ENCODE measurements at regions not wholly inside any gene's neighbourhood (a gene's known extent, or its start where the extent isn't known, plus 50 kb on each side); places are given as distances from the start of the nearest gene placed in this dataset.

DNA sequence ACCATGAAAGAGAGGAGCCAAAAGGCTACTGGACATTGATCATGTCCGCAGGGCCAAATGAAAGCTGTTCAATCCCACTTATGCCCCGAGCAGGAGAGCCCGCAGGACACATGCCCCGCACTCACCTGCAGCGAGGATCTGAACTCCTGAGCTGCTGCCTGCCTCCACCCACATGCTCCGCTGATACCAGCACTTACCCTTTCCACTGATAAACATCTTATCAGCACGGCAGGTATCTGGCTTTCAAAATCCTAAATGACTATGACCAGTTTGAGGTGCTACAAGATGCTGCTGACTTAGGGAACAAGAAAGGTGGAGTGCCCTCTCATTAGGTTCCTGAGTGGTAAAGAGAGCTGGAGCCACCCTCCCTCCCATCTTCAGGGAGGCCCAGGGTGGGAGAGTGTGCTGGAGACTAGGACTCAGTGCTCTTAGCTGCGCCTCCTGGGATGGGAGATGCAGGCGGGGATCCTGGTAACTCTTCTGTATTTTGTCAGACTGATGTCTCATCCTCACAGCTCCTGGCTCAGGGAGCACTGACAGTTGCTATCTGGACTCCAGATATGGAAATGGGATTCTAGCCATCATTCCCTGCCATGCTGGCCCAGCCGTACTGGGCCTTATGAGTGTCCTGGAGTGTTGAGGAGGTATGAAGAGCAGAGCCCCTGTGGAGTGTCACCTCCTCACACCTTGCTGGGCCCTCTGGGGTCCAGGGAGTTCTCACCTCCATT lies 86.4 kb upstream of the F3 start:
- TF ChIP-seq, protein P1, sequence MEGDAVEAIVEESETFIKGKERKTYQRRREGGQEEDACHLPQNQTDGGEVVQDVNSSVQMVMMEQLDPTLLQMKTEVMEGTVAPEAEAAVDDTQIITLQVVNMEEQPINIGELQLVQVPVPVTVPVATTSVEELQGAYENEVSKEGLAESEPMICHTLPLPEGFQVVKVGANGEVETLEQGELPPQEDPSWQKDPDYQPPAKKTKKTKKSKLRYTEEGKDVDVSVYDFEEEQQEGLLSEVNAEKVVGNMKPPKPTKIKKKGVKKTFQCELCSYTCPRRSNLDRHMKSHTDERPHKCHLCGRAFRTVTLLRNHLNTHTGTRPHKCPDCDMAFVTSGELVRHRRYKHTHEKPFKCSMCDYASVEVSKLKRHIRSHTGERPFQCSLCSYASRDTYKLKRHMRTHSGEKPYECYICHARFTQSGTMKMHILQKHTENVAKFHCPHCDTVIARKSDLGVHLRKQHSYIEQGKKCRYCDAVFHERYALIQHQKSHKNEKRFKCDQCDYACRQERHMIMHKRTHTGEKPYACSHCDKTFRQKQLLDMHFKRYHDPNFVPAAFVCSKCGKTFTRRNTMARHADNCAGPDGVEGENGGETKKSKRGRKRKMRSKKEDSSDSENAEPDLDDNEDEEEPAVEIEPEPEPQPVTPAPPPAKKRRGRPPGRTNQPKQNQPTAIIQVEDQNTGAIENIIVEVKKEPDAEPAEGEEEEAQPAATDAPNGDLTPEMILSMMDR (IDR thresholded peaks at IDR 0.05; ENCODE audit: insufficient read depth, low read length, poor library complexity, severe bottlenecking) = no peak
- H3K27me3 ChIP-seq (ENCODE audit: control insufficient read depth, insufficient read depth, low read length) = no peaks in the 10 kb centered on the region
- no peak overlapping the region for H3K4me3 ChIP-seq (ENCODE audit: low read depth, low read length)
- no peaks in the 10 kb centered on the region for H3K36me3 ChIP-seq (ENCODE audit: control insufficient read depth, insufficient read depth, low read length)
- no peak for DNase-seq (ENCODE audit: low read depth)

DNA sequence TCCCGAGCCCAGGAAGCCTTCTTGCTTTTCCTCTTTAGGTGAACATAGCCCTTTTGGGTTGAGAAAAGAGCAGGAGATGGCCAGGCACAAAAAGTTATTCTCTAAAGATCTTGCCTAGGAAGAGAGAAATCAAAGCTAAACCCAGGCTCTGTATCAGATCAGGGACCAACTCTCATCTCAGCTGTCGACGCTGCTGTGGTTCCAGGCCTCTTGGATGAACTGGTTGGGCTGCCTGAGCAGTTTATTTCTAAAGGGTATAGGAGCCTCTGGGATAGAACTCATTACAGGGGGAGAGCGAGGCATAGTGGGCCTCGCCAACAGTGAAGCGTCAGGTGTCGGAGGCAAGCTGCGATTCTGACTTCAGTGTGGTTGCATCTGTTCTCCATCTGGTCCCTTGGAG lies 82.6 kb upstream of the F3 start:
- H3K36me3 ChIP-seq (ENCODE audit: control insufficient read depth, insufficient read depth, low read length) = no peaks in the 10 kb centered on the region
- H3K27me3 ChIP-seq (ENCODE audit: control insufficient read depth, insufficient read depth, low read length) = no peaks in the 10 kb centered on the region
- H3K4me3 ChIP-seq (ENCODE audit: low read depth, low read length) = no peak overlapping the region
- no peak for DNase-seq (ENCODE audit: low read depth)
- TF ChIP-seq, protein P1 (IDR thresholded peaks at IDR 0.05; ENCODE audit: insufficient read depth, low read length, poor library complexity, severe bottlenecking) = no peak

DNA sequence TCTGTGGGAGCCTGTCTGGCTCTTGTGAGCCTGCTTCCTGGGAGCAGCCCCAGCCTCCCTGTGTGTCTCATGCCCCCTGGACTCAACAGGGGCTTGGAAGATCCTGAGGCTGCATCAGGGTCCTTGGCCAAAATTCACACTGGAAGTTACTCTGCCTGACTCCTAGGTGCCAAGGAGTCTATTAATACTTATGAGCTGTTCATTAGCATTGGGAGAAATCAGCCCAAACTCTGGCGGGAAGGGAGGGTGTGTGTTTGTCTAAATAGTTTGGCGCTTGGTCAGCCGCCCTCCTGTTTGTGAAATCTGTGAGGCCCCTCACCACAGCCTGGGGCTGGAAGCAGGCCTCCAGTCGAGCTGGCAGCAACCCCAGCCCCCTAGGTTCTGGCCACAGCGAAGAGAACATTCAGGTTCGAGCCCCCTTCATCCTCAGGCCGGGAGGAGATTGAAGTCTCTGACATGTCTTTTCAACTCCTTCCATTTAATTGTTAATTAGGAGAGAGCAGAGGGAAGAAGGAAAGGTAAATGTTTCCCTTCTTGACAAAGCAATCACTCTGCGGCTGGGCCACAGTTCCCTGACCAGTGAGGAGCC lies 82.1 kb upstream of the F3 start:
- Histone ChIP-seq H3K27me3 (ENCODE audit: control insufficient read depth, insufficient read depth, low read length) (no peaks in the 10 kb centered on the region), H3K4me3 (ENCODE audit: low read depth, low read length) (no peak overlapping the region), H3K36me3 (ENCODE audit: control insufficient read depth, insufficient read depth, low read length) (no peaks in the 10 kb centered on the region)
- no peak for DNase-seq (ENCODE audit: low read depth)
- TF ChIP-seq, protein P1 (IDR thresholded peaks at IDR 0.05; ENCODE audit: insufficient read depth, low read length, poor library complexity, severe bottlenecking) = no peak

DNA sequence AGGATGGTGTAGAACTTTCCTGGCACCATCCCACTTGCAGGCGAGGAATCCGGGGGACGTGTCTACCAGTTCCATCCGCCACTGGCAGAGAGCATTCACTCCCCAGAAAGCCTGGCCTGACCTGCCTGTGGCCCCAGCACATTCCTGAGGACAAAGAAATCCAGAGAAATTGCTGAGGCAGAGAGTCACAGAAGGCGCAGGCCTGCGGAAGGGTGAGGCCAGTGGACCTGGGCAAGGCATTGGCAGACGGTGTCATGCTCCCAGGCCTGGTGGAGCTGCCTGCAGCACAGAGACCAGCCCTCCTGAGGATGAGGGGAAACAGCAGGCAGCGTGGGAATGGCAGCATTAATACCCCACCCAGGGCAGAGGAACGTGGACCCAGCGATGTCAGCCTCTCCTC lies 81.2 kb upstream of the F3 start:
- Histone ChIP-seq H3K36me3 (ENCODE audit: control insufficient read depth, insufficient read depth, low read length) (no peaks in the 10 kb centered on the region), H3K4me3 (ENCODE audit: low read depth, low read length) (no peak overlapping the region), H3K27me3 (ENCODE audit: control insufficient read depth, insufficient read depth, low read length) (no peaks in the 10 kb centered on the region)
- DNase-seq (ENCODE audit: low read depth) = peak; percentile 75
- TF ChIP-seq, protein P1 (IDR thresholded peaks at IDR 0.05; ENCODE audit: insufficient read depth, low read length, poor library complexity, severe bottlenecking) = no peak

DNA sequence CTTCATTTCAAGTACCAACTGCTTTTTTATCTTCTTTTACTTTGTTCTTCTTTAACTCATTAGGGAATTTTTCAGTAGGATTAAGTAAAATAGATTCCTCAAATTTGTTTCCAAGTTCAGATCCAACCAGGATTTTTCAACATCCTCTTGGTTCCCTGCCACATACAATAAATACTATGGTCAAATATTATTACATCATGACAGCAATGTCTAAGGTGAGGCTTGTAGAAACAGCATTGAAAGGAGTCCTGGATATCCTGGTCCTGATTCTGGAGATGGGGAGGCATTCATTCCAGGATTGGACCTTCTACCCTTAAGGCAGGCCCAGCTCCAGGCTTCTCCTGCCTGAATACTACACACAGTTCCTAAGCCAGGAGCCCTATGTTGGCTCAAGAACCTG lies 80.2 kb upstream of the F3 start:
- Histone ChIP-seq H3K4me3 (ENCODE audit: low read depth, low read length) (no peak overlapping the region), H3K36me3 (ENCODE audit: control insufficient read depth, insufficient read depth, low read length) (no peaks in the 10 kb centered on the region), H3K27me3 (ENCODE audit: control insufficient read depth, insufficient read depth, low read length) (no peaks in the 10 kb centered on the region)
- TF ChIP-seq, protein P1 (IDR thresholded peaks at IDR 0.05; ENCODE audit: insufficient read depth, low read length, poor library complexity, severe bottlenecking) = no peak
- DNase-seq (ENCODE audit: low read depth) = no peak

DNA sequence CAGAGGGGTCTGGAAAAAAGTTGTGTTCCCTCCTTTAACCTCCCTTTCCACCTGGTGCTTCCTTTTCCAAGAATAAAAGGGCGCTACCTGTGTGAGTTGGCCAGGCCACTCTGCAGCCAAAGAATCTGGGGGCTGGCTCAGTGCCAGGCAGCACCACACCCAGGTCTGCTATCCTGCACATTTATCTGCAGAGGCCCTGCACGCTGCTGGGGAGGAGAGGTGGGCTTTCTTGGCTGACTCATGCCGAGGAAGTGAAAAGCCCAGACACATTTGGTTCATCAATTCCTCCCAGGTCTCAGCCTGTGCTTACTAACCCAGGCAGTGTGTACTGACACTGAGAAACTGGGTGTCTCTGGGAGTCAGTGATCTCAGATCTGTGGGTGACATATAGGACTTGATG lies 79.8 kb upstream of the F3 start:
- TF ChIP-seq, protein P1 (IDR thresholded peaks at IDR 0.05; ENCODE audit: insufficient read depth, low read length, poor library complexity, severe bottlenecking) = no peak
- peak; percentile 68 for DNase-seq (ENCODE audit: low read depth)
- Histone ChIP-seq H3K36me3 (ENCODE audit: control insufficient read depth, insufficient read depth, low read length) (no peaks in the 10 kb centered on the region), H3K4me3 (ENCODE audit: low read depth, low read length) (no peak overlapping the region), H3K27me3 (ENCODE audit: control insufficient read depth, insufficient read depth, low read length) (no peaks in the 10 kb centered on the region)

All from kidney epithelial cell (primary cell).